GM18498 (cell line): ENCODE measurements at regions not wholly inside any gene's neighbourhood (a gene's known extent, or its start where the extent isn't known, plus 50 kb on each side); places are given as distances from the start of the nearest gene placed in this dataset.

Experiments used
- ATAC-seq: cut with Tn5 transposase; IDR thresholded peaks from one replicate; pipeline ENCODE4 v1.9.1; 2021; ENCODE audit warnings: mild to moderate bottlenecking, moderate library complexity; ENCODE audit not compliant: unreplicated experiment

DNA sequence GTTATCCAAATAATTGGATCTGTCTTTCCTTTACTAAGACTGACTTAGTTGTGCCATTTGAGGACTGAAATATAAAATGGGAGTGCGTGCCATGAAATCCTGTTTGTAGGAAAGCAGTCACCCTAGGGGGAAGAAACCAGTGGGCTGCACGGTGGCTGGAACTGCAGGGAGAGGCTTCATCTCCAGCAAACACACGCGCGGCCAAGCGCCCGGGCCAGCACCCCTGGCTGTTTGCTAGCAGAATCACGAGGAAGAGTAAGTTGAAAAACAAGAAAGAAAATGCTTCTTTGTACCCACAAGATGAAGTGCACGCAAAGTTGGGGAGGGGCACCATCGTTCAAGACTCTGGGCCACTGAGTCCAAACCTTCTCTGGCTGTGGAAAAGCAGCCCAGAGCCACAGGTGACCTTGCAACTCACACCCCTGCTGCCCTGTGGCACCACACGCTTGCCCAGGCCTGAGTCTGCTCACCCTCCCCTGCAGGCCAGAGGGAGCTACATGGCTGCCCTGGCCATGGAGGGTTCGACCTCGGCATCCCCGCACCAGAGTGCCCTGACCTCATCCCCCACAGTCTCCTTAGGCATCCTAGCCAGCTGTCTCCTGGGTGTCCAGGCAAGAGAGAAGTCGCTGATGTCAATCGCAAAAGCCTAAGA, 55.2 kb downstream of the IRX2 start:
- no peak for ATAC-seq

DNA sequence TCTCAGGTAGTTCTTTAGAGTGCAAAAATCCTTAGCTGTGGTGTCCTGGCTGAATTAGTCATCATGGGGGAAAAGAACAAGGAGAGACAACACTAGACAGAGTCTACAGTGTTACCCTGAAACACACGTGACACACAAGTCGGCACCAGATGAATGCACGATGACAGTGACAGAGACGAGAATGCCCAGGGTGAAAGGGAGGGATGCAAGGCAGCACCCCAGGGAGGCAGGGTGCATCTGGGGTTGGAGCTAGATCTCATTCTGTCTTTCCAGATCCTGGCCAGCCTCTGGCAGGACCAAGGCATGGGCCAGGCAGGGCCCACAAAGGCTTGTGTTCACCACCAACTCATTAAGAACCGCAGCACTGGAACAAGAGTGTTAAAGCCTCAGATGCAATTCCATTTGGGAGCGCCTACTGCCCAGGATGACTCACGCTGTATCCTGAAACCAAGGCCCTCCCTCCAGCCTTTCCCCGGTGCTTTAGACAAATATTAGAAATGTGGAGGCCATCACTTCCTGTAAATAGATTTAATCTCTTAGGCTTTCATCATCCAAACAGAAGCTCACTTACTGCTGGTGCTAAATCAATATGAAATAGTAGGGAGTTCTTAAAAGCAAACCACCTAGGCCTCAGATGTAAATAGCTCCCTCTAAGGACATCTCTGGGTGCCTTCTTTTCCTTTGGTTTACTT, 56.1 kb downstream of the IRX2 start:
- no peak for ATAC-seq

DNA sequence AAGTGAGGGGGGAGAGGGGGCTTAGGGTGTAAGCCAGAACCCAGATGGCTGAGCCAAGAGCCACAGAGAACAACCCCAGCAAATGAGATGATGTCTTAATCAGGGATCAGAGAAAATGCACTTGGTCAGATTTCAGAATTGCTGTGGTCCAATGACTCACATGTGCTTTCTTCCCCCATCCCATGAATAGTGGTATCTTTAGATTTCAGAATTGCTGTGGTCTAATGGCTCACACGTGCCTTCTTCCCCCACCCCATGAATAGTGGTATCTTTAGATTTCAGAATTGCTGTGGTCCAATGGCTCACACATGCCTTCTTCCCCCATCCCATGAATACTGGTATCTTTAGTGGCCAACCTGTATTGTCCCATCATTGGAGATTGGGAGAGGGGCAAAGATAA, 59.9 kb downstream of the IRX2 start:
- no peak for ATAC-seq

DNA sequence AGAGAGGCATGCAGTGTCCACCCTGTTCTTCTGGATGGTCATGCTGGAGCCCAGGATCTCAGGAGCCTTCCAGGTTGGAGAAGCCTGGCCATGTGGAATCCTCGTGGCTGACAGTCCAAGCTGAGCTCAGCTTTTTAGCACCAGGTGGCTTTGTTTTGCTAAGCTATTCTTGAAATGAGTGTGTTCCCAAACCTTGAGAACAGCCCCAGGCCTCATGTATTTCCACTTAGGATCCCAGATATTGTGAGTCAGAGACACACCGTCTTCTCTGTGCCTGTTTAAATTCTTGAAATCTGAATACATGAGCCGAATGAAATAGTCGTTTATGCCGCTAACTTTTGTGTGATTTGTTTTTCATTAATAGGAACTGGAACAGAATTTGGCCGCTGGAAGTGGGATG, 61.2 kb downstream of the IRX2 start:
- ATAC-seq = no peak

DNA sequence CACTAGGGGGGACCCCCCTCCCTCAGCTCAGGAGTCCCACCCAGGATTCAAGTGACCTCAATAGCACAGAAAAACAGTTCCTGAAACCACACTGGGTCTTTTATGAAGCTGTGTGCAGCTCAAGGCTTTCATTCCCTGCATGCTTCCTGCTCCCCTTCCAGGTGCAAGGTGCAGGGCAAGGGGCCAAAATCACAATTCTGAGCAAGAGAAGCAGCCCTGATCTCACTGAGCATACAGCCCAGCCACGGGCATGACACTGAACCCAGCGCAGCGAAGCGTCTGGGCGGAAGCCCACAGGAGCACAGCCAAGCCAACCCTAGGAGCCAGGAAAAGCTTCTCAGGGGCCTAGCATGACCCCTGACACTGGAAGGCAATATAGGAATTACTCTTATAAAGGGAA, 62.9 kb downstream of the IRX2 start:
- no peak for ATAC-seq

DNA sequence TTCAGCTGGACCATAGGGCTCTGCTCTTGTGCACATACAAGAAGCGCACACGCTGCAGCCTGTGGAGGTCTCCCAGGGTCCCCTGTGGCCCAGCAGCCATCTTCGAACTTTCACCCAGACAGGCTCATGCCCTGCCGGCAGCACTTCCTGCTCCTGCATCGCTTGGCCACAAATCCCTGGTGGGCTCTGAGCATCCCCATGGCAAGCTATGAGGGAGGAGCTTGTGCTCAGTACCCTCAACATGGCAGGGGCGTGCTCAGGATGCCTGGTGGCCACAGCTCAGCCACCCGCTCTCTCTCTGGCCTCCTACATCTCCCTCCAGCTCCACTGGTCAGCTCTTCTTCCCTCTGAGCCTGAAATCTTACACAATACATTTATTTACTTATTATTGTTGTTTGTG, 63.7 kb downstream of the IRX2 start:
- no peak for ATAC-seq

DNA sequence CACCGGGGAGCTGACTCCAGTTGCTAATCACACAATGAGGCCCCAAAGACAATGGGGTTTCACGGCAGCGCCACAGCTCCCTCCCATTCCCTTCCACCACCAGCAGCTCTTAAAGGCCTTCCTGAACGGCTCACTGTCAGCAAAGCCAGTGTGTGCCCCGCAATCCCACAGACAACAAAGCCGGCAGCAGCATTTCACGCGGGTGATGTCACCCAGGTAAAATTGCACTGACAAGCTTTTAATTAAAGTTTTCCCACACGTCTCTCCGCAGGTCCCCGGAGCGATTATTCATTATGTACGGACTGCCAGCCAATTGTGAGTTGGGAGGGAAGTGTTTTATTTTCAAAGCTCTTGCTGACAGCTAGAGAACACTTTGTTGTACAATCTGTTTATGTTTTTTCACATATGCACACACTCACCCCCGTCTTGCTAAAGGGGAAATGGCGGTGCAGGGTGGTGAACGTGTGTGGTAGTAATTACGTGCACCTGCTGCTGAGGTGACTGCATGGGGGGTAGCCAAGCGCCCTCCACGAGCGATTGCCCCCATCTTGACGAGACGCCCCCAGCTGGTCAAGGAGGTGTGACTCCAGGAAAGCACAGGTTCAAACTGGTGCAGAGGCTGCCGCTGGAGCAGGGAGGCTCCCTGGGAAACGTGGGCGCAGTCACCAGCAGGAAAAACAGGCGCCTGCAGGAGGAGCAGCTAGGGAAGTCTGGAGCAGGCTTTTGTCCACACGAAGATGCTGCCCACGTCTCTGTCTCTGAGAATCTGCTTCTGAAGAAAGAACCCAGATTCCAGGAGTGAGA, 65.0 kb downstream of the IRX2 start:
- ATAC-seq = no peak

DNA sequence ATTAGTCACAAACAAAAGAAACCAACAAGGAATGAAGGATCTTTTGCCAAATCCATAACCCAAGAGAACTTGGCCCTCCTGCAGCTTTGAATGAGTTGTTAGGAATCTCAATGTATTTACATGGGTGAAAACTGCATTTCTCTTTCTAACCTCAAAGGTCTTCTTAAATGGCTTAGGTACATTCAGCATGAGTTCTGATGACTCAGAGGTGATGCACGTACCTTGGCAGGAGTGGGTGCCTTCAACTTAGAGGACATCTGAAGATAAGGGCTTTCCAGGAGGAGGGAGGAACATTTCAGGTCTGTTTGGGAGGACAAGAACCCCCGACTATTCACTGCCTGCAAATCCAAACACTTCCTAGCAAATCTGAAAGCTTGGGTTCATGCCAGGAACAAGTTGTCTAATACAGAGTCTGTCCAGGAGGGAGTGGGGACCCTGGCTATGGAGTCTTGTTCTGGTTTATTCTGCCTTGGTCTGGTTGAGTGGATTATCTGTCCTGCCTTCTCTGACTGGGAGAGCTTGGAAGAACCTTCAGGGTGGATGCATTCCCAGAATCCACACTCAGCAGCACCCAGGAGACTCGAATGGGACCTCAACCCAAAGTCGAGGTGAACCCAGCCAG, 65.7 kb downstream of the IRX2 start:
- no peak for ATAC-seq

DNA sequence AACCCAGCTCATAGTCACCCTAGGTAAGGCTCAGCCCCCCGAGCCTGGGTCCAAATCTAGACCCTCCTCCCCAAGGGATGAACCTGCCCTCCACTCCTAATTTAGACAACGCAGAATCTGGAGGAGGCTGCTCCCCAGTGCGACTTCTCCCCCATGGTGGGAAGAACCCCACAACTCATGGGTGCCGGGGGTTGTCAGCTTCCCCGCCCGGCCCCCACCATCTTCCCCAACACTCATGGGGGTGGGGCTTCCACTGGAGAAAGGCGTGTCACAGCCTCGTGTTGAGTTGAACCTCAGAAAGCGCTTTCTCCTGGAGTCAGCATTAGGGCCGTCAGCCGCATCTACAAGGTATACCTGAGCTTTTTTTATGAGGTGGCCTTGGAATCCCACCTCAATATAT, 66.9 kb downstream of the IRX2 start:
- ATAC-seq = no peak

DNA sequence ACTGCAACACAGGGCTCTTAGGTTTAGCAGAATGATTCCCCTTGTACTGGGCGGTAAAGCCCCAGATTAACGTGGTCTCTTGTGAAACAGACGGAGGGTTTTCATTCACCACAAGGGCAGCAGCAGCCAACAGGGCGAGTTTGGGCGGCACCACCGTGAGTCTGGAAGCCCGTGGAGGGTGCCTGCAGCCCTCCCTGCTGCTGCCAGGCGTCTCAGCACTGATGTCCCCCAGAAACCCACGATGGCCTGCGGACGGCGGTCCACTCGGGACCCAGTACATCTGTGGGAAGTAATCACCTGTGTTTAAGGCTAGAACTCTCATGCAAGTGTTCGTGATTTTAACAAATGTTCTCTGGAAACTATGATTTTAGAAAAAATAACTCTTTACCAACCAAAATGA, 67.8 kb downstream of the IRX2 start:
- ATAC-seq = no peak

DNA sequence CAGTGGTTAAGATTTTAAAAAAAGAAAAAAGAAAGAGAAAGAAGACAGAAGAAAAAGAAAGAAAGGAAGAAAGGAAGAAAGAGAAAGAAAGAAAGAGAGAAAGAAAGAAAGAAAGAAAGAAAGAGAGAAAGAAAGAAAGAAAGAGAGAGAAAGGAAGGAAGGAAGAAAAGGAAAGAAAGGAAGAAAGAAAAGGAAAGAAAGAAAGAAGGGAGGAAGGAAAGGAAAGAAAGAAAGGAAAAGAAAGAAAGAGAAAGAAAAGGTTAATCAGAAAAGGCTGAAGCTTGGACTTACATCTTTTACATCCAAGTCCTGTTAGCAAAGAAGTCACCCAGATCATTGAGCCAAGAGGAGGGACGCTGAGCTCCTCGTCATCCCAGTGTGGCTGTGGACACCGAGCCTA, 70.0 kb downstream of the IRX2 start:
- ATAC-seq = no peak

DNA sequence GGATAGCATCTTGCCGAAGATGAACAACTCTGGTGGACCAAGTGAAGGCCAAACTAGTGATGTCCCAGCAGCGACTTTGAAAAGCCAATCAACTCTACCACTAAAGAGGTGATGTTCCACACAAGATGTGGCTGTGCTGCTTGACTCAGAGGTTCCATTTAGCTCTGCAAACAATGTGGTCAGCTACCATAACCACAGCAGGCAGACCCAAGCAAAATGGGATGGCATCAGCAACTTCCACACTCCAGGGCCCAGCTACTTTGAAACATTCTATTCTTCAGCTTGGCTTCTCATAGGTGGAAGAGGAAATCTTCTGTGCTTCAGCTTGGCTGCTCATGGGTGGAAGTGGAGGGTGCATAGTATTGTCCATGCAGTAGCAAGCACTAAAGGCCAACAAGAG, 70.5 kb downstream of the IRX2 start:
- no peak for ATAC-seq

DNA sequence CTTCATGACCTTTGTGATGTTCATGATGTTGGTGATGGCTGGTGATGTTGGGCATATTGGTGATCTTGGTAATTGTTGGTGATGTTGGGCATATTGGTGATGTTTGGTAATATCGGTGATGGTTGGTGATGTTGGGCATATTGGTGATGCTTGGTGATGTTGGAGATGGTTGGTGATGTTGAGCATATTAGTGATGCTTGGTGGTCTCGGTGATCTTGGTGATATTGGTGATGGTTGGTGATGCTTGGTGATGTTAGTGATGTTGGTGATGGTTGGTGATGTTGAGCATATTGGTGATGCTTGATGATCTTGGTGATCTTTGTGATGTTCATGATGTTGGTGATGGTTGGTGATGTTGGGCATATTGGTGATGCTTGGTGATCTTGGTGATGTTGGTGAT, 73.8 kb downstream of the IRX2 start:
- no peak for ATAC-seq

DNA sequence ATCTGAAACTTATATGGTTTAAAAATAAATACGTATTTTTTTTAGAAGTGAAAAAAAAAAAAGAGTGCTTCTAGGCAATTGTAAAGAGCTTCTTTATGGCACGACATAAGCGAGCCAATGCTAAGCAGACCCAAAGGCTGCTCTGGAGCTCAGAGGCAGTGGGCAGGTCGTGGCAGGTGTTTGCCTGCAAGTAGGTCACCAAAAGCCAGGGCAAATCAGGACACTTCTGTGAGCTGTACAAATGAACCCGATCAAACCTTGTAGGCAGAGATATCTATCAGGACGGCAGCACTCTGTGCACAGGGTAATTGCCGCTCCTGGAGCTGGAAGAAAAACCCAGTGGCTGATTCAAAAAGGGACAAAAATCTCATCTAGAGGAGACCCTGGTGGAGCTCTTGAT, 75.9 kb downstream of the IRX2 start:
- no peak for ATAC-seq

DNA sequence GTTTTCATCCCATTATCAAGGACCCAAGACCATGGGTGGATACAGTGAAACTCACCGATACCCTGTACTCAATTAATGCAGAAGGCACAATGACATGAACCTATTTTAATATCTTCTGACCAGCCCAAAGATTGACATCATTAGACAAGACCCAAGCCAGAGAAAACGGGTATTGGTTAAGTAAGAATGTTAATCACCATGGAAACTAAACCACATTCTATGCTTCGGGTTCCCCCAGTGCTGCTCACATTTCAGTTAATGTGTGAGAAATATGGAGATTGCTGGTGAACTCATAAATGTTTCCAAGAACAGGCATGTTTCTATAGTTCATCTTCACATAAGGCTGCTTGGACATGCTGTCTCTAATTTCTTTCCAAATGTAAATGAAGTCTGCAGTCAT, 77.0 kb downstream of the IRX2 start:
- ATAC-seq = no peak

DNA sequence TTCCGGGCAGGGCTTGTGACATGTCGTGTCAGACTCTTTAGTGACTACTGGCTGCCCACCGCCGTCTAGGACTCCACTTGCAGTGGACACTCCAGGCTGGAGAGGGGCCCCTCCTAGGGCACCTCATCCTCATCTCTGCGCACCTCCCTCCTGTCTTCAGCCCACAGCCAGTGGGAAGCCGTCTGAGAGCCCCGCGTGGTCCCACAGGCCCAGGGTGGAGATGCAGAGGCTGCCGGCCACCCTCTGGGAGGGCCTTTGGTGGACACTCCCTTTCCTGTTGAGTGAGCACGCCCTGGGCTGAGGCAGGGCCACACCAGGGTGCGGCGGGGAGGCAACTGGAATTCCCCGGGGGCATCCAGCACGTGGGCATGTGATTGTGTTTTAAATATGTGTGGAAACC, 80.5 kb downstream of the IRX2 start:
- ATAC-seq = no peak

DNA sequence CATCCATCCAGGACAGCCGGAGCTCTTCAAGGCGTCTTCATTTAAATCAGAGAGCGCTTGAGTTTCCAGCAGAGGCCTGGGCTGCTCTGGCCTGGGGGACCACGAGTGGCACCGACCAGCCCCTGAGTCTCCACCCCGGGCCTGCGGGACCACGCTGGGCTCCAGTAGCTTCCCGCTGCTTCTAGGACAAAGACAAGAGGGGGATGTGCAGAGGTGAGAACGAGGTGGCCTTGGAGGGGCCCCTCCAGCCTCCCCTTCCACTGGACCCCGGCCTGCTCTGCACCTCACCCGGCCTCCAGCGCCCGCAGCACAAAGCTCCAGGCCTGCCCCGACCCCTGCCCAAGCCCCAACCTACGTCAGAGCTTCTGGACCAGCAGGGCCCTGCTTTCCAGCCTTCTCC, 81.6 kb downstream of the IRX2 start:
- ATAC-seq = no peak

DNA sequence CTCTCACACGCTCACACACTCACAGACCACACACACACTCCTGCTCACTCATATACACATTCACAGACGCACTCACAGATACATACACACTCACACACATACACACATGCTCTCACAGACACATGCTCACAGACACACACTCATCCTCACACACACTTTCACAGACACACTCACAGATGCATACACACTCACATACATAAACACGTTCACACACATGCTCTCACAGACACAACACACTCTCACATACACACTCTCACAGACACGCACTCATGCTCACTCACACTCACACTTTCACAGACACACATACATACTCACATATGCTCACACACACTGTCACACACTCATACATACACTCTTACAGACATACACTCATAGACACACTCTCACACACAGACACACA, 82.2 kb downstream of the IRX2 start:
- no peak for ATAC-seq

DNA sequence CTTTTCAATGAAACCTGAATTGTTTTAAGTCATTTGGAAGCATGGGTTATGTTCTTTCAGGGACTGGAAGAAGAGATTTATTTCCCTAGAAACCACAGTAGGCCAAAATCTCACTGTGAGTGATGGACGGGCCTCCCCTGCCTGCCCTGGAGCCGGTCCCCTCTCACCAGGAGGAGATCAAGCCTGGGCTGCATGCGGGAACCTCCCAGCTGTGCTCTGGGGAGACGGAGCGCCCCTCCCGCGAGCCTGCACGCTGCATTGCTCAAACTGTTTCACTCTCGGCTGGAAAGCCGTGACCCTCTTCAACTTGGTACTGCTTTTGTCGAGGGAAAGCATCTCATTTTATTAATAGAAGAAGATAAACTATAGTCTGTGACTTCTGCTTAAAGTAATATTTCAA, 85.4 kb downstream of the IRX2 start:
- ATAC-seq = no peak

DNA sequence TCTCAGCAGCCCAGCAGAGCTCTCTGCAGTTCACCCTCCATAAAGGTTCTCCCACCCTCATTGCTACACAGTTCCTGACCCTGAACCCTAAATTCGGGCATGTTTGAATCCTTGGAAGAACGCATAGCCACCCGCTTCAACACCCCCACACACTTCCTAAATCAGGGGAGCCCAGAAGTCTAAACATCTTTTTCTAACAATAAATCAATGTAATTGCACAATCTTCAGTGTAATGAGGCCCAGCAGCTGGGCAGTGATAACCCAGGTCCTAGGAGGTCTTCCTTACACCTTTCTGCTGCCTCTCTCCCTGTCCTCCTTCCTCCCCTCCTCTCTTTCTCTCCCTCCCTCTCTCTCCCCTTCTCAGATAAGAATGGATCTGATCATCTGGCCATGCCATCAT, 88.0 kb downstream of the IRX2 start:
- no peak for ATAC-seq

DNA sequence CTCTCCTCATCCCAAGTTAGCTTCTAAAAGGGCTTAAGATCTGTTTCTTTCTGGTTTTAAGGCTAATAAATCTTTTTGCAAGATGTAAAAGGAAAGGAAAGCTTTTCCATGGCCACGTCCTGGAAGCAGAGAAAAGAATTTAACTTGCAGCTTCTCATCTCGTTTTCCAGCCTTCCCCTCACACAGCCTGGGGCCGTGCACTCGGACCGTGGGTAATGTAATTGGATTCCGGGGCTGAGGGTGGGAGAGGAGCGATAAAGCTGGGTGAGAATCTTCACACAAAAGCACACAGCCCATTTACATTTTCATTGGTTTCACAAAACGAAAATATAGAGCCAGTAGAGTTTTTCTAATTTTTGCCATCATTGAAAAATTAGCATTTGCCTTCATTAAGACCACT, 91.2 kb downstream of the IRX2 start:
- ATAC-seq = no peak
